WTC11 (cell line): ENCODE measurements at regions not wholly inside any gene's neighbourhood (a gene's known extent, or its start where the extent isn't known, plus 50 kb on each side); places are given as distances from the start of the nearest gene placed in this dataset.

Experiments
- ATAC-seq: fragments of 200-7000 bp; cut with Tn5 transposase; 2 replicates; pipeline ENCODE4 v1.10.0; 2021; ENCODE audit warnings: mild to moderate bottlenecking, moderate library complexity
- CTCF ChIA-PET: fragments of 300-600 bp; sonication (Branson Sonifier 250); formaldehyde crosslinking; loops from one replicate; lab custom pipeline; 2021; ENCODE audit warnings: antibody characterized with exemption; lab: Charles Lee
- POLR2A ChIA-PET: fragments of 350-600 bp; sonication (Branson Sonifier 250); formaldehyde crosslinking; loops from one replicate; lab custom pipeline; 2021; ENCODE audit warnings: antibody characterized with exemption; lab: Charles Lee
- DNase-seq: peaks from one replicate; pipeline ENCODE4 v3.0.0; 2021; ENCODE audit warnings: low spot score
- H3K27ac Mint-ChIP-seq: 2 replicates; pipeline ENCODE4 v1.8.0; 2021; ENCODE audit warnings: mixed read lengths
- H3K27me3 Mint-ChIP-seq: 2 replicates; pipeline ENCODE4 v1.8.0; 2021; ENCODE audit warnings: low read depth, mild to moderate bottlenecking, moderate library complexity, mixed read lengths
- H3K36me3 Mint-ChIP-seq: 2 replicates; pipeline ENCODE4 v1.8.0; 2021; ENCODE audit warnings: mixed read lengths
- H3K4me1 Mint-ChIP-seq: 2 replicates; pipeline ENCODE4 v1.8.0; 2022; ENCODE audit warnings: mixed read lengths
- H3K4me3 Mint-ChIP-seq: 2 replicates; pipeline ENCODE4 v1.8.0; 2021; ENCODE audit warnings: mild to moderate bottlenecking, moderate library complexity, mixed read lengths
- H3K9me3 Mint-ChIP-seq: 2 replicates; pipeline ENCODE4 v1.8.0; 2021; ENCODE audit warnings: mixed read lengths
- CBFB ChIP-seq: sonication (generic); formaldehyde crosslinking; IDR thresholded peaks from 2 replicates; pipeline ENCODE4 v1.8.1; 2022; ENCODE audit warnings: mild to moderate bottlenecking, low read depth, missing genetic modification reagents
- CREM ChIP-seq: sonication (generic); formaldehyde crosslinking; IDR thresholded peaks from 2 replicates; pipeline ENCODE4 v1.8.1; 2022; ENCODE audit warnings: mild to moderate bottlenecking, missing genetic modification reagents, moderate library complexity
- ESRRA ChIP-seq: sonication (generic); formaldehyde crosslinking; IDR thresholded peaks from 2 replicates; pipeline ENCODE4 v1.8.1; 2022; ENCODE audit warnings: mild to moderate bottlenecking, missing genetic modification reagents, borderline replicate concordance
- FOXP1 ChIP-seq: sonication (generic); formaldehyde crosslinking; IDR thresholded peaks from 2 replicates; pipeline ENCODE4 v1.8.0; 2022; ENCODE audit warnings: missing genetic modification reagents, mild to moderate bottlenecking, moderate library complexity, borderline replicate concordance
- HMGA2 ChIP-seq: fragments of 250-450 bp; sonication (Bioruptor Pico); IDR thresholded peaks from 2 replicates; pipeline ENCODE4 v1.4.0; 2021; ENCODE audit warnings: mild to moderate bottlenecking, moderate library complexity
- OVOL2 ChIP-seq: fragments of 250-450 bp; sonication (Bioruptor Pico); IDR thresholded peaks from 2 replicates; pipeline ENCODE4 v1.9.0; 2021; ENCODE audit warnings: mild to moderate bottlenecking, borderline replicate concordance
- RORB ChIP-seq: fragments of 250-450 bp; sonication (Bioruptor Pico); IDR thresholded peaks from 2 replicates; pipeline ENCODE4 v1.9.0; 2021; ENCODE audit warnings: mild to moderate bottlenecking
- SMAD3 ChIP-seq: sonication (generic); formaldehyde crosslinking; IDR thresholded peaks from 2 replicates; pipeline ENCODE4 v1.8.0; 2022; ENCODE audit warnings: missing genetic modification reagents, mild to moderate bottlenecking, borderline replicate concordance
- TEAD1 ChIP-seq: sonication (generic); formaldehyde crosslinking; IDR thresholded peaks from 2 replicates; pipeline ENCODE4 v1.8.0; 2022; ENCODE audit warnings: mild to moderate bottlenecking, missing genetic modification reagents
- ZNF219 ChIP-seq: sonication (generic); formaldehyde crosslinking; IDR thresholded peaks from 2 replicates; pipeline ENCODE4 v1.8.0; 2023; ENCODE audit warnings: missing genetic modification reagents, mild to moderate bottlenecking, borderline replicate concordance
- ZNF317 ChIP-seq: sonication (generic); formaldehyde crosslinking; IDR thresholded peaks from 2 replicates; pipeline ENCODE4 v1.8.1; 2023; ENCODE audit warnings: low read depth, mild to moderate bottlenecking, moderate library complexity, missing genetic modification reagents, borderline replicate concordance
- ZNF671 ChIP-seq: fragments of 250-450 bp; sonication (Bioruptor Pico); IDR thresholded peaks from 2 replicates; pipeline ENCODE4 v1.8.0; 2021; ENCODE audit warnings: mild to moderate bottlenecking
- TF ChIP-seq, protein P1 (sequence below): sonication (generic); formaldehyde crosslinking; IDR thresholded peaks from 2 replicates; pipeline ENCODE4 v1.8.1; 2023; ENCODE audit warnings: mild to moderate bottlenecking, missing genetic modification reagents
- TF ChIP-seq, protein P2 (sequence below): sonication (generic); formaldehyde crosslinking; IDR thresholded peaks from 2 replicates; pipeline ENCODE4 v1.8.0; 2022; ENCODE audit warnings: missing genetic modification reagents
- TF ChIP-seq, protein P3 (sequence below): fragments of 250-450 bp; sonication (Bioruptor Pico); IDR thresholded peaks from 2 replicates; pipeline ENCODE4 v2.1.2; 2022; ENCODE audit warnings: mild to moderate bottlenecking, moderate library complexity
- TF ChIP-seq, protein P4 (sequence below): sonication (generic); formaldehyde crosslinking; IDR thresholded peaks from 2 replicates; pipeline ENCODE4 v1.8.1; 2023; ENCODE audit warnings: mild to moderate bottlenecking, moderate library complexity, missing genetic modification reagents
- TF ChIP-seq, protein P5 (sequence below): sonication (generic); formaldehyde crosslinking; IDR thresholded peaks from 2 replicates; pipeline ENCODE4 v1.8.0; 2023; ENCODE audit warnings: missing genetic modification reagents
- TF ChIP-seq, protein P6 (sequence below): fragments of 250-450 bp; sonication (Bioruptor Pico); IDR thresholded peaks from 2 replicates; pipeline ENCODE4 v1.9.0; 2021; ENCODE audit warnings: mild to moderate bottlenecking
- TF ChIP-seq, protein P7 (sequence below): sonication (generic); formaldehyde crosslinking; IDR thresholded peaks from 2 replicates; pipeline ENCODE4 v1.8.0; 2023; ENCODE audit warnings: mild to moderate bottlenecking, missing genetic modification reagents

DNA sequence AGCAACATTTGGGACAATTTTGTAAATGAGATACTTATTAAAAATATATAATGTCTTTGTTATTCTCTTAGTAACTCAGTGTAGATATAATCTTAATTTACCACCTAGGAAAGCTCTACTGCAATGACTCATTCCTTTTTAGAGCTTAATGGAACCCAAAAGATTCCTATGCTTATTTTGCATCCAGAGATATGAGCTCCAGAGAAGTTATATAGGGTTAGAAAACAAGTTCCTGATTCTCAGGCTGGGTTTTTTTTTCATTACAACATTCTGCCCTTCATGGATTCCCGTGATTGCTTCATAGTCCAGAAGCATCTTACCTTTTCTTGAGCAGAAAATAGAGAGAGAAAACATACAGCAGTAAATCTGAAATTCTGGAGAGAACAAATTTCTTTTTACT, 57.9 kb upstream of the CXCL8 start (continued):
- TF ChIP-seq SMAD3 (CRISPR knock-in tag) (no peak), ESRRA (CRISPR knock-in tag) (no peak), CBFB (CRISPR knock-in tag) (no peak), CREM (CRISPR knock-in tag) (no peak), ZNF671 (CRISPR knock-in tag) (no peak), OVOL2 (CRISPR knock-in tag) (no peak)
- TF ChIP-seq, protein P1, sequence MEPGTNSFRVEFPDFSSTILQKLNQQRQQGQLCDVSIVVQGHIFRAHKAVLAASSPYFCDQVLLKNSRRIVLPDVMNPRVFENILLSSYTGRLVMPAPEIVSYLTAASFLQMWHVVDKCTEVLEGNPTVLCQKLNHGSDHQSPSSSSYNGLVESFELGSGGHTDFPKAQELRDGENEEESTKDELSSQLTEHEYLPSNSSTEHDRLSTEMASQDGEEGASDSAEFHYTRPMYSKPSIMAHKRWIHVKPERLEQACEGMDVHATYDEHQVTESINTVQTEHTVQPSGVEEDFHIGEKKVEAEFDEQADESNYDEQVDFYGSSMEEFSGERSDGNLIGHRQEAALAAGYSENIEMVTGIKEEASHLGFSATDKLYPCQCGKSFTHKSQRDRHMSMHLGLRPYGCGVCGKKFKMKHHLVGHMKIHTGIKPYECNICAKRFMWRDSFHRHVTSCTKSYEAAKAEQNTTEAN: no peak
- TF ChIP-seq, protein P2, sequence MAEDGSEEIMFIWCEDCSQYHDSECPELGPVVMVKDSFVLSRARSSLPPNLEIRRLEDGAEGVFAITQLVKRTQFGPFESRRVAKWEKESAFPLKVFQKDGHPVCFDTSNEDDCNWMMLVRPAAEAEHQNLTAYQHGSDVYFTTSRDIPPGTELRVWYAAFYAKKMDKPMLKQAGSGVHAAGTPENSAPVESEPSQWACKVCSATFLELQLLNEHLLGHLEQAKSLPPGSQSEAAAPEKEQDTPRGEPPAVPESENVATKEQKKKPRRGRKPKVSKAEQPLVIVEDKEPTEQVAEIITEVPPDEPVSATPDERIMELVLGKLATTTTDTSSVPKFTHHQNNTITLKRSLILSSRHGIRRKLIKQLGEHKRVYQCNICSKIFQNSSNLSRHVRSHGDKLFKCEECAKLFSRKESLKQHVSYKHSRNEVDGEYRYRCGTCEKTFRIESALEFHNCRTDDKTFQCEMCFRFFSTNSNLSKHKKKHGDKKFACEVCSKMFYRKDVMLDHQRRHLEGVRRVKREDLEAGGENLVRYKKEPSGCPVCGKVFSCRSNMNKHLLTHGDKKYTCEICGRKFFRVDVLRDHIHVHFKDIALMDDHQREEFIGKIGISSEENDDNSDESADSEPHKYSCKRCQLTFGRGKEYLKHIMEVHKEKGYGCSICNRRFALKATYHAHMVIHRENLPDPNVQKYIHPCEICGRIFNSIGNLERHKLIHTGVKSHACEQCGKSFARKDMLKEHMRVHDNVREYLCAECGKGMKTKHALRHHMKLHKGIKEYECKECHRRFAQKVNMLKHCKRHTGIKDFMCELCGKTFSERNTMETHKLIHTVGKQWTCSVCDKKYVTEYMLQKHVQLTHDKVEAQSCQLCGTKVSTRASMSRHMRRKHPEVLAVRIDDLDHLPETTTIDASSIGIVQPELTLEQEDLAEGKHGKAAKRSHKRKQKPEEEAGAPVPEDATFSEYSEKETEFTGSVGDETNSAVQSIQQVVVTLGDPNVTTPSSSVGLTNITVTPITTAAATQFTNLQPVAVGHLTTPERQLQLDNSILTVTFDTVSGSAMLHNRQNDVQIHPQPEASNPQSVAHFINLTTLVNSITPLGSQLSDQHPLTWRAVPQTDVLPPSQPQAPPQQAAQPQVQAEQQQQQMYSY: no peak
- TF ChIP-seq, protein P3, sequence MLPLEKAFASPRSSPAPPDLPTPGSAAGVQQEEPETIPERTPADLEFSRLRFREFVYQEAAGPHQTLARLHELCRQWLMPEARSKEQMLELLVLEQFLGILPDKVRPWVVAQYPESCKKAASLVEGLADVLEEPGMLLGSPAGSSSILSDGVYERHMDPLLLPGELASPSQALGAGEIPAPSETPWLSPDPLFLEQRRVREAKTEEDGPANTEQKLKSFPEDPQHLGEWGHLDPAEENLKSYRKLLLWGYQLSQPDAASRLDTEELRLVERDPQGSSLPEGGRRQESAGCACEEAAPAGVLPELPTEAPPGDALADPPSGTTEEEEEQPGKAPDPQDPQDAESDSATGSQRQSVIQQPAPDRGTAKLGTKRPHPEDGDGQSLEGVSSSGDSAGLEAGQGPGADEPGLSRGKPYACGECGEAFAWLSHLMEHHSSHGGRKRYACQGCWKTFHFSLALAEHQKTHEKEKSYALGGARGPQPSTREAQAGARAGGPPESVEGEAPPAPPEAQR: no peak
- TF ChIP-seq, all 79 proteins: peak for 0

DNA sequence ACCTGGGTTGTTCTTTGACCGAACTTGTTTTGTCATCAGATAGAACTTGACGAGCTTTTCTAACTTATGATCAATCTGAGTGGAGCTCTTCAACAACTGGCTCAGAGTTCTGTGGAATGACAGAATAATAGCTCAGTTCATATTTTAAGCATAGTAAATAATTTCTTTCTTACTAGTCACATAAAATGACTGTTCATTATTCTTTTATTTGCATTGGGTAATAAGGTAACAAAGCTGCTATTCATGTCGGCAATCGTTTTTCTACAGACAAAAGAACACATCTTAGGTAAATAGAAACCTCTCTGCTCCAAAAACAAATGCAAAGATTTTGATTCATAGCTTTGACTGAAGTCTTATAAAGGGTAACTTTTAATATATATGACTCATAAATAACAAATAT, 57.3 kb upstream of the CXCL8 start:
- Mint-ChIP-seq H3K27ac (no peak overlapping the region), H3K9me3 (no peaks in the 10 kb centered on the region), H3K27me3 (no peaks in the 10 kb centered on the region)
- ChIA-PET CTCF (interaction anchor here (0.8 to 2.1 kb wide), 2 partner anchors 29 to 109 kb away, joined by 3 to 7 read pairs; no protein-coding TSS in a partner anchor), POLR2A (no interaction called here)
- ATAC-seq: no peak
- TF ChIP-seq TEAD1: no peak
- no peak for TF ChIP-seq ZNF317
- TF ChIP-seq, protein P4, sequence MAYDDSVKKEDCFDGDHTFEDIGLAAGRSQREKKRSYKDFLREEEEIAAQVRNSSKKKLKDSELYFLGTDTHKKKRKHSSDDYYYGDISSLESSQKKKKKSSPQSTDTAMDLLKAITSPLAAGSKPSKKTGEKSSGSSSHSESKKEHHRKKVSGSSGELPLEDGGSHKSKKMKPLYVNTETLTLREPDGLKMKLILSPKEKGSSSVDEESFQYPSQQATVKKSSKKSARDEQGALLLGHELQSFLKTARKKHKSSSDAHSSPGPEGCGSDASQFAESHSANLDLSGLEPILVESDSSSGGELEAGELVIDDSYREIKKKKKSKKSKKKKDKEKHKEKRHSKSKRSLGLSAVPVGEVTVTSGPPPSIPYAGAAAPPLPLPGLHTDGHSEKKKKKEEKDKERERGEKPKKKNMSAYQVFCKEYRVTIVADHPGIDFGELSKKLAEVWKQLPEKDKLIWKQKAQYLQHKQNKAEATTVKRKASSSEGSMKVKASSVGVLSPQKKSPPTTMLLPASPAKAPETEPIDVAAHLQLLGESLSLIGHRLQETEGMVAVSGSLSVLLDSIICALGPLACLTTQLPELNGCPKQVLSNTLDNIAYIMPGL (CRISPR knock-in tag): no peak
- TF ChIP-seq, all 79 proteins: peak for 0
- no peaks in the 10 kb centered on the region for H3K36me3 Mint-ChIP-seq
- peaks cover 24% of the 10 kb centered on the region for H3K4me1 Mint-ChIP-seq
- H3K4me3 Mint-ChIP-seq: no peak overlapping the region
- DNase-seq: no peak

DNA sequence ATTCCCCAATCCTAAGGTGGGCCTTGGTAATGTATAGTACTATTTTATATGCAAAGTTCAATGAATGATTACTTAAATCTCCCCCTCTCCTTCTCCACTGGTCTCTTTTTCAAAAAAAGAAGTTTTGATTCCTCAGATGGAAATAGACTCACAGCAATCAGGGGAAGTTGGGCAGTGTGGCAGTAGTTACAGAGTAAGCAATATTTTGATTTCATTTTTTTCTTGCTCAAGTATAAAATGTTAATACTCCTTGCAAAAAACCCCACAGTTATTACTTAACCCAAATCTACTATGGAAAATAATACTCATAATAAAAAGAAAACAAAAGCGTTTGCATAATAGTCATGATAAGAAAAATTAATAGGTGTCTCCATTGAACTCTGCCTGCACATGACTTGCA, 56.9 kb upstream of the CXCL8 start:
- DNase-seq (no peak), ATAC-seq (no peak)
- H3K4me1 Mint-ChIP-seq: peaks cover 24% of the 10 kb centered on the region
- H3K4me3 Mint-ChIP-seq: no peak overlapping the region
- POLR2A ChIA-PET: no interaction called here
- H3K9me3 Mint-ChIP-seq: no peaks in the 10 kb centered on the region
- H3K36me3 Mint-ChIP-seq: no peaks in the 10 kb centered on the region
- CTCF ChIA-PET: interaction anchor here (0.8 to 2.1 kb wide), 2 partner anchors 30 to 110 kb away, joined by 3 to 7 read pairs; no protein-coding TSS in a partner anchor
- H3K27me3 Mint-ChIP-seq: no peaks in the 10 kb centered on the region
- no peak overlapping the region for H3K27ac Mint-ChIP-seq
- TF ChIP-seq HMGA2 (CRISPR knock-in tag): no peak
- no peak for TF ChIP-seq FOXP1 (CRISPR knock-in tag)
- TF ChIP-seq, protein P5, sequence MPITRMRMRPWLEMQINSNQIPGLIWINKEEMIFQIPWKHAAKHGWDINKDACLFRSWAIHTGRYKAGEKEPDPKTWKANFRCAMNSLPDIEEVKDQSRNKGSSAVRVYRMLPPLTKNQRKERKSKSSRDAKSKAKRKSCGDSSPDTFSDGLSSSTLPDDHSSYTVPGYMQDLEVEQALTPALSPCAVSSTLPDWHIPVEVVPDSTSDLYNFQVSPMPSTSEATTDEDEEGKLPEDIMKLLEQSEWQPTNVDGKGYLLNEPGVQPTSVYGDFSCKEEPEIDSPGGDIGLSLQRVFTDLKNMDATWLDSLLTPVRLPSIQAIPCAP (CRISPR knock-in tag): no peak
- TF ChIP-seq, protein P6, sequence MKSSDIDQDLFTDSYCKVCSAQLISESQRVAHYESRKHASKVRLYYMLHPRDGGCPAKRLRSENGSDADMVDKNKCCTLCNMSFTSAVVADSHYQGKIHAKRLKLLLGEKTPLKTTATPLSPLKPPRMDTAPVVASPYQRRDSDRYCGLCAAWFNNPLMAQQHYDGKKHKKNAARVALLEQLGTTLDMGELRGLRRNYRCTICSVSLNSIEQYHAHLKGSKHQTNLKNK (CRISPR knock-in tag): no peak
- TF ChIP-seq ZNF219 (CRISPR knock-in tag): no peak
- no peak for TF ChIP-seq RORB (CRISPR knock-in tag)
- TF ChIP-seq TEAD1: no peak
- TF ChIP-seq, protein P7, sequence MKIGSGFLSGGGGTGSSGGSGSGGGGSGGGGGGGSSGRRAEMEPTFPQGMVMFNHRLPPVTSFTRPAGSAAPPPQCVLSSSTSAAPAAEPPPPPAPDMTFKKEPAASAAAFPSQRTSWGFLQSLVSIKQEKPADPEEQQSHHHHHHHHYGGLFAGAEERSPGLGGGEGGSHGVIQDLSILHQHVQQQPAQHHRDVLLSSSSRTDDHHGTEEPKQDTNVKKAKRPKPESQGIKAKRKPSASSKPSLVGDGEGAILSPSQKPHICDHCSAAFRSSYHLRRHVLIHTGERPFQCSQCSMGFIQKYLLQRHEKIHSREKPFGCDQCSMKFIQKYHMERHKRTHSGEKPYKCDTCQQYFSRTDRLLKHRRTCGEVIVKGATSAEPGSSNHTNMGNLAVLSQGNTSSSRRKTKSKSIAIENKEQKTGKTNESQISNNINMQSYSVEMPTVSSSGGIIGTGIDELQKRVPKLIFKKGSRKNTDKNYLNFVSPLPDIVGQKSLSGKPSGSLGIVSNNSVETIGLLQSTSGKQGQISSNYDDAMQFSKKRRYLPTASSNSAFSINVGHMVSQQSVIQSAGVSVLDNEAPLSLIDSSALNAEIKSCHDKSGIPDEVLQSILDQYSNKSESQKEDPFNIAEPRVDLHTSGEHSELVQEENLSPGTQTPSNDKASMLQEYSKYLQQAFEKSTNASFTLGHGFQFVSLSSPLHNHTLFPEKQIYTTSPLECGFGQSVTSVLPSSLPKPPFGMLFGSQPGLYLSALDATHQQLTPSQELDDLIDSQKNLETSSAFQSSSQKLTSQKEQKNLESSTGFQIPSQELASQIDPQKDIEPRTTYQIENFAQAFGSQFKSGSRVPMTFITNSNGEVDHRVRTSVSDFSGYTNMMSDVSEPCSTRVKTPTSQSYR (CRISPR knock-in tag): no peak
